Hematopoietic multipotent progenitor cell treated with erythropoietin and hydrocortisone succinate and interleukin-3 and kit ligand, for 15 days (in vitro differentiated cells): ENCODE measurements at regions not wholly inside any gene's neighbourhood (a gene's known extent, or its start where the extent isn't known, plus 50 kb on each side); places are given as distances from the start of the nearest gene placed in this dataset.

Source experiments
- DNase-seq: peaks from one replicate; pipeline ENCODE4 v3.0.0-alpha.2; 2015; ENCODE audit warnings: low spot score

DNA sequence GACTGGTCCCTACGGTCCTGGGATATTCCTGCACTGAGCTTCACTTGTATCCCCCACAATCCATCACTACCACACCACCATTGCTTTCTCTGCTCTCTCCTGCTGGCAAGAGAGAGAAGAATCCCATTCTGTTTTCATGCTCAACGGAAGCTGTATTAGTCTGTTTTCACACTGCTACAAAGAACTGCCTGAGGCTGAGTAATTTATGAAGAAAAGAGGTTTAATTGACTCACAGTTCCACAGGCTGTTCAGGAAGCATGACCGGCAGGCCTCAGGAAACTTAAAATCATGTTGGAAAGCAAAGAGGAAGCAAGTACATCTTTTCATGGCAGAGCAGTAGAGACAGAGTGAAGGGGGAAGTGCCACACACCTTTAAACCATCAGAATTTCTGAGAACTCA, 260.4 kb upstream of the LYZL1 start:
- no peak for DNase-seq

GRCh38 chr10:29030900-29031299, 258.0 kb upstream of the LYZL1 start:
- no peak for DNase-seq

GRCh38 chr10:29032169-29032568, 256.7 kb upstream of the LYZL1 start:
- no peak for DNase-seq

DNA sequence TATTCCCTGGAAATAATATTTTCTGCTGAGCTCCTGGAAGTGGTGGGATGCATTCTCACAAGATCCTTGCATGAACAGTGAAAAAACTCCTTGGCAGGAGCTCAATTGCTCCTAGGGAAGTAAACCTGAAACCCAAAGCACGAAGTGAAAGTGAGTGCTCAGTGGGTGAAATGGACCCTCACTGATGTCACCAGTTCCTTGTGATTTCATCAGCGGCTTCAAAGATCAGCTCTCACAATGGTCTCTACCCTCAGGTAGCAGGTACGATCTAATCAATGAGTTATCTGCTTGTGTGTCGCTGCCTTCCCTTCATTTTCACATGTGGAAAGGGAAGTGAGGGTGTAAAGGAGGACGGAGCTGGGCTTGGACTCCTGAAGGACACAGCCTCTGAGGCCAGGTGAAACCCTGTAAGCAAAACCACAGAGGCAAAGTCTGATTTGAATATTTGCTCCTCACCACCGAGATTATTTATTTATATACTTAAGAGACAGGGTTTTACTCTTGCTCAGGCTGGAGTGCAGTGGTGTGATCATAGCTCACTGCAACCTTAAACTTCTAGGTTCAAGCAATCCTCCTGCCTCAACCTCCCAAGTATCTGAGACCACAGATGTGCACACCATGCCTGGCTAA, 255.4 kb upstream of the LYZL1 start:
- no peak for DNase-seq

GRCh38 chr10:29034592-29034991, 254.3 kb upstream of the LYZL1 start:
- no peak for DNase-seq

- DNase-seq: no peak
Measured at GRCh38 chr10:29035721-29036120, 253.1 kb upstream of the LYZL1 start.

DNA sequence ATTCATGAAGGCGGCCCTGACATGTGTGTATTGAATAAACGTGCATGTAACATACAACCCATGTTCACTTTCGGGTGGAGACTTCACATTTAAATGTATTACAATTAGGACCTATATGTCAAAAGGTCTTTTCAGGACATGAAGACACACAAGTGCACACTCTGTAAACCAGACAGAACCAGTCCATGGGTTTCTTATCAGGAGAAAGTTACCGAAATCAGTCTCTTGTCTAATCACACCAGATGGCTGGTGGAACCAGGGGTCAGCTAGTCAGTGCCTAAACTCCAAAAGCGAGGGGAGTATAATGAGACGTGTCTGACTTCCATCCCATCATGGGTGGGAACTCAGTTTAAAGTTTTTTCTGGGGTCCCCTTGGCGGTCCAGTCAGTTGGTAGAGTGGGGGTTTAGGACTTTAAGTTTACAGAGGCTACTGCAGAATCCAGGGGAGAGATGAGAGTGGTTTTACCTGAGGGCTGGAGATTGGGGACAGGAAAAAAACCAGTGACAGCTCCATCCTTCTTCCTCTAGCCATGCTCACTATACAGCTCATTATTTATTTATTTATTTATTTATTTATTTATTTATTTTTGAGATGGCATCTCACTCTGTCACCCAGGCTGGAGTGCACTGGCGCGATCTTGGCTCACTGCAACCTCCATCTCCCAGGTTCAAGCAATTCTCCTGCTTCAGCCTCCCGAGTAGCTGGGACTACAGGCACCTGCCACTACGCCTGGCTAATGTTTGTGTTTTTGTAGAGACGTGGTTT, 251.3 kb upstream of the LYZL1 start:
- no peak for DNase-seq

DNA sequence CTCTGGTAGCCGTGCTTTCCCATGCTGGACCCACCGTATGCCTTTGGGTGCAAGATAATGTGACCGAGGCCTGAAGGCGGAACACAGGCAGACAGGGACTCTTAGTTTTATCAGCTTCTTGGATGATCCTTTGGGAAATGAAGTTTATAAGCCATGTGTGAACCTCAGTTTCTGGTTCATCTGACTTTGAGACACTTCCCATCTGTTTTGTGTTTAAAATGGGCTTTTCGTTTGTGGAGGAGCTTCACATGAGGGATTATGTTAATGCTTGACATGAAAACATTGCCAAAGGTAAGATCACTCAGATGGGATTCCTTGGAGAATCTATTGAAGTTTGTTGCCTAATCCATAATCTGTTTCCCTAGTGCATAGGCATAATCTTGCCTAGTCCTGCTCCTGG, 249.8 kb upstream of the LYZL1 start:
- no peak for DNase-seq

DNA sequence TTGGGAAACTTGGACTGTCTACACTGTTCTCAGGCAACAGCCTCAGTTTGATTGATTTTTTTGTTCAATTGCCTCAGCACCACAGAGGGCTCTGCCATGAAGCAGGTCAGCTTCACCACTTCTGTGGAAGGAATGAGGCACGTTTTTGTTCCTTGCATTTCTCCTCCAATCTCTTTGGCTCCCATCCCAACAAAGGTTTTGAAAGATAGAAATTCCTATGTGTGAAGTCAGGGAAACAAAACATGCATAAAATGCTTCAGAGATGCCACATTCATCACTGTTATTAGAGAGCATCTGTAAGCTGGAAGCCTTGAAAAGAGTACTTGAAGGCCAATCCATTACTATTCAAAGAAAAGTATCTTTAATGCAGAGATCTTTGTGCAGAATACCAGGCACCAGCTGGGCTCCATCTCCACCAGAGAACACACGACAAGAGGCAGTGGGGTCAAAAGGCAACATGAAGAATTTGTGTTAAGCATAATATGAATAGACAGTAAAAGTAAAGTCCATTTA, 249.1 kb upstream of the LYZL1 start:
- no peak for DNase-seq

DNA sequence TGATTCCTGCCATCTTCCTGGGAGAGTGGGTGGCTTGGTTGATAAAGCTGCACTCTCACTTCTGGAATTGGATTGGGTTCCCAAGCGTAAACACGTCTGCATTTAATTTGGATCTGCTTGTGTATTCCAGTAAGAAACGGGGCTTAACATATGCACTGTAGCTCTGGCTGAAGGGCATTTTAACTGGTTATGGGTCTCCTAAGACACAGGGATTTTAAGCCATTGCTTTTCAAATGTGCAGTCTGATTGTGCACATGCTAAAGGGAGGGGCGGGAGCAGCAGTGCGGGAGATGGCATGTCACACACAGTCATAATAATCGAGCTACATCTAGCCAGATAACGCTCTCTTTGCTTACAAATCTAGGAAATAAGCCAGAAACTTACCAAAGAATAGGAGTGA, 247.3 kb upstream of the LYZL1 start:
- no peak for DNase-seq

DNA sequence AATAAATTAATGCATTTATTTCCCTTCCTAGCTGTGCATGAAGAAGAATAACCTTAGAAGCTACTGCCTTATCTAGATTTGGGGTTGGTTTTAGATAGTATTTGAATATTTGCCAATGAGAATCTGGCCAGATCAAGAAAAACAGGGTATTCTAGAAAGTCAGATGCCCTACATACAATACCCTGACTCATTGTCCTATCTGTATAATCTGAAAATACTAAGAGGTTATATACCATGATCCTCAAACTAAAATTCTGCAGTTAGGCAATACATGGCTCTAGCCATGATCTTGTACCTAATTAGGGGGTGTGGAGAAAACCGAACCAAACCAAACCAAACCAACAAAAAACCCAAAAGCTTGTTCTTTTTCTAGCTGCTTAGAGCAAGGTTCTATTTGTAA, 240.4 kb upstream of the LYZL1 start:
- DNase-seq: no peak

DNA sequence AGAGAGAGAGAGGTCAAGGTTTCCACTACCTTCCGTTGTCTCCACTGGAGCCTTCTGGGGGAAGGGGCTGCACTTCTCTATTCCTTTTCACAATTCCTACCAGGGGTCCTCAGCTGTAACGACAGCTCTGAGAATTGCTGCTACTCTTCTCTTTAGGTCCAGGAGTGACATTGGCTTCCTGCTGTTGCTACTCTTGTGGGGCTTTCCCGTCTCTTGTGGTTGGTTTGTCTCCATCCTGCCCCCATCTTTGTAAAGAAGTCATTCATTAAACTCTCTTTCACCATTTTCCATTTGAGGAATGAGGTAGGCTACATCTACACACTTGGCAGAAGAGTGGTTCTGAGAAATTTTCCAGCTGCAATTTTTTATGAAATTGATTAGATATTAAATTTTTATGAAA, 238.8 kb upstream of the LYZL1 start:
- DNase-seq: no peak

GRCh38 chr10:29055101-29055500, 233.8 kb upstream of the LYZL1 start:
- no peak for DNase-seq

- DNase-seq: no peak
Measured at GRCh38 chr10:29056729-29057128, 232.1 kb upstream of the LYZL1 start.

DNA sequence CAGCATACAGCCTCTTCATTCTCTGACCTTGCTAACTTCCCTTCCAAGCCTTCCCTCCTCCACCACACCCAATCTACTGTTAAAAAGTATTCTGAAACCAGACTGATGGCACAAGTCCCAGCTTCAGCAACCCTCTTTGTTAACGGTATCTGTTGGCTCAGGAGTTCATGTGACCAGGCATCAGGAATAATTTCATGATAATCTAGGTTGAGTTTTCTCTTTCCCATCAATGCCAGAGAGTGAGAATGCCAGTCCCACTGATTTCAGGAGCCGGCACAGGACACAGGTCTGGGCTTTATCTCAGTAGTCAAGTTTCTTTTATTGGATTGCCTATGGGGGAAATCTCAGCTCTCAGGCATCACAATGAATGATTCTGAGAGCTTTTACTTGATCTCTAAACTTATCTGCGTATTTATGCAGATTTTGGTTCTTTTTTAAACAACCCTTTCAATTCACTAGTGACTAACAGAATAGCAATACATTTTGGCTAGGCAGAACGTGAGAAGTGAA, 231.0 kb upstream of the LYZL1 start:
- DNase-seq: no peak

- DNase-seq: no peak
Measured at GRCh38 chr10:29063806-29064644, 224.8 kb upstream of the LYZL1 start.

DNA sequence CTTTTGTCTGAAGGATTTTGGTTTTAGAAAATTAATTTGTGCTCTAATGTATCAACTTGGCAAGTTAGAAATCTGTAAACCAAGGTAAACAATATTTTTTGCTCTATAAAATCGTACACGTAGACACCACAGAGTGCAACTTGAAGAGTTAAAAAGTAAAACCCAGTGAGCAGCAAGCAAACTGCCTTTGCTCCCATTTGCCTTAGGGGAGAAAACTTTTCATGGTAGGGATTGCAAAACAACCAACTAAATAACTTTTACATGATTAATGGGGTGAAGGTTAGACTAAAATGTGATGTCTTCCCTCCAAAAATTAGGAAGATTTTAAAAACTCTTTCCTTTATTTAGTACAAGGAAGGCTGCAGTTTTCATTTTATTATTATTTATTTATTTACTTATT, 224.2 kb upstream of the LYZL1 start:
- no peak for DNase-seq

DNA sequence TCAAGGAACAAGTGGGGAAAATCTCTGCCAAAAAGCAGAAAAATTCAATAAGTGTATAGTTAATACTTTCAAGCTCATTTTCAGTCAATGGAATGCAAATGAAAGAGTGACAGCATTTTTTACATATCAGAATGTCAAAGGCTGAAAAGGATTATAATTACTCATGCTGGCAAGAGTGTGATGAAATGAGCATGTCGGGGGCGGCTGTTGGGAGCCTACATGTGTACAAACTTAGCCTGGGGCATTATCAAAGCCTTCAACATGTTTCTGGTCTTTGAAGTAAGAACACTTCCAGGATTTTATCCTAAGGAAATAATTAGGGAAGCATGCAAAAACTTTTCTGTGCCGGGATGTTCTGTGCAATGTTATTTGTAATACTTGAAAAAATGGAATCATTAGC, 221.7 kb upstream of the LYZL1 start:
- no peak for DNase-seq

GRCh38 chr10:29067628-29068027, 221.2 kb upstream of the LYZL1 start:
- DNase-seq: no peak

GRCh38 chr10:29068302-29068701, 220.6 kb upstream of the LYZL1 start:
- no peak for DNase-seq

DNA sequence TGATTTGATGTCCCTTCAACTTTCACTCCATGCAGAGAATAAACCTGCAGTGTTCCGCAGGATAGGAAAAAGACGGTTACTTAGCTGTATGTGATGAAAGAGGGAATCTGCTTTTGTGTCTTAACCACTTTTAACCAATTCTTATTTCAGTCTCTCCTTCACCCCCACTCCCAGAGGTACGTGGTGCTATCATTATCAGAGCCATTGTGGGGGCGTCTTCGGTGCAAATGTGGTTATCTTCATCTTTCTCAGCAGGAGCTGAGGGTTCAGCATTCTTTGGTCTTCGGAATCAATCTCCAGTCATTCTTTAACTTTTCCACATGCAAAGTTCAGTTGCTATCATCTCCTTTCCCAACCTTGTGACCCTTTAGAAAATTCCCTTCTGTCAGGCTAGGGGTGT, 219.9 kb upstream of the LYZL1 start:
- DNase-seq: no peak

GRCh38 chr10:29069941-29070340, 218.9 kb upstream of the LYZL1 start:
- DNase-seq: no peak

- no peak for DNase-seq
Measured at GRCh38 chr10:29078919-29079318, 210.0 kb upstream of the LYZL1 start.
